ENCODE measurements at regions not wholly inside any gene's neighbourhood (a gene's known extent, or its start where the extent isn't known, plus 50 kb on each side); places are given as distances from the start of the nearest gene placed in this dataset.

DNA sequence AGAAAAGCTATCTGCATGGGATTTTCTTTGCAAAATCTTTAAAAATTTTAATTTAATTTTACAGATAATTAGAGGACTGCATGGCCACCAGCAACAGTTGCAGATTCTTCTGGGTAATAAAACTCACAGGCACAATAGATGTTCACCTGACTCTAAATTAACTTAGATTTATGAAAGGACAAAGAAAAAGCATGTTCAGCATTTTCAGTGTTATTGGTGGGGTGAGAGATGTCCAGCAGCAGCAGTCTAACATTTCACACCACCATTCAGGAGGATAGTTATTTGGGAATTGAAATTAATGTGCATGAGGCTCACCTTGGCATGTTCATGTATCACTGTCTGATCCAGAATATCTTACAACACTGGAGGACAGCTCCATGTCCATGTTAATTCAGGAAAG, 74.0 kb downstream of the SCGB2B2 start:
- no peak for TF ChIP-seq POLR2A (IDR thresholded peaks at IDR 0.05)
- TF ChIP-seq, protein P1, sequence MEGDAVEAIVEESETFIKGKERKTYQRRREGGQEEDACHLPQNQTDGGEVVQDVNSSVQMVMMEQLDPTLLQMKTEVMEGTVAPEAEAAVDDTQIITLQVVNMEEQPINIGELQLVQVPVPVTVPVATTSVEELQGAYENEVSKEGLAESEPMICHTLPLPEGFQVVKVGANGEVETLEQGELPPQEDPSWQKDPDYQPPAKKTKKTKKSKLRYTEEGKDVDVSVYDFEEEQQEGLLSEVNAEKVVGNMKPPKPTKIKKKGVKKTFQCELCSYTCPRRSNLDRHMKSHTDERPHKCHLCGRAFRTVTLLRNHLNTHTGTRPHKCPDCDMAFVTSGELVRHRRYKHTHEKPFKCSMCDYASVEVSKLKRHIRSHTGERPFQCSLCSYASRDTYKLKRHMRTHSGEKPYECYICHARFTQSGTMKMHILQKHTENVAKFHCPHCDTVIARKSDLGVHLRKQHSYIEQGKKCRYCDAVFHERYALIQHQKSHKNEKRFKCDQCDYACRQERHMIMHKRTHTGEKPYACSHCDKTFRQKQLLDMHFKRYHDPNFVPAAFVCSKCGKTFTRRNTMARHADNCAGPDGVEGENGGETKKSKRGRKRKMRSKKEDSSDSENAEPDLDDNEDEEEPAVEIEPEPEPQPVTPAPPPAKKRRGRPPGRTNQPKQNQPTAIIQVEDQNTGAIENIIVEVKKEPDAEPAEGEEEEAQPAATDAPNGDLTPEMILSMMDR (IDR thresholded peaks at IDR 0.05 in 8 of 11, conservative IDR thresholded peaks at IDR 0.05 in 3 of 11) = no peak
- TF ChIP-seq POLR2AphosphoS5 (IDR thresholded peaks at IDR 0.05) = no peak
